GM23338 (cell line): ENCODE measurements at regions not wholly inside any gene's neighbourhood (a gene's known extent, or its start where the extent isn't known, plus 50 kb on each side); places are given as distances from the start of the nearest gene placed in this dataset.

Experiments used
- ATAC-seq: fragments of 200-7000 bp; cut with Tn5 transposase; 3 replicates; pipeline ENCODE4 v1.9.1; 2020
- DNase-seq: peaks from one replicate; pipeline ENCODE4 v3.0.0-alpha.2; 2015; ENCODE audit warnings: low spot score
- H2AFZ ChIP-seq: fragments of 200-600 bp; sonication (generic); 2 replicates; pipeline ENCODE4 v1.8.0; 2016; ENCODE audit warnings: antibody characterized with exemption, mild to moderate bottlenecking, moderate library complexity
- H3F3A ChIP-seq: fragments of 200-600 bp; sonication (generic); replicated peaks from 2 replicates; pipeline ENCODE4 v1.8.0; 2017; ENCODE audit warnings: antibody characterized with exemption, mixed run types, low read depth
- H3K27ac ChIP-seq: fragments of 200-600 bp; sonication (generic); 2 replicates; pipeline ENCODE4 v1.6.1; 2016; ENCODE audit warnings: low read depth
- H3K27me3 ChIP-seq: fragments of 200-600 bp; sonication (generic); 2 replicates; pipeline ENCODE4 v1.8.0; 2016; ENCODE audit warnings: mild to moderate bottlenecking, mixed run types, moderate library complexity; ENCODE audit not compliant: insufficient read depth
- H3K36me3 ChIP-seq: fragments of 200-600 bp; sonication (generic); 2 replicates; pipeline ENCODE4 v1.8.0; 2016; ENCODE audit warnings: mild to moderate bottlenecking; ENCODE audit not compliant: insufficient read depth
- H3K4me1 ChIP-seq: fragments of 200-600 bp; sonication (generic); 2 replicates; pipeline ENCODE4 v1.8.0; 2016; ENCODE audit warnings: mild to moderate bottlenecking, moderate library complexity; ENCODE audit not compliant: insufficient read depth
- H3K4me2 ChIP-seq: fragments of 200-600 bp; sonication (generic); 2 replicates; pipeline ENCODE4 v1.7.1; 2017; ENCODE audit warnings: mixed run types
- H3K4me3 ChIP-seq: fragments of 200-600 bp; sonication (generic); 2 replicates; pipeline ENCODE4 v1.6.1; 2016; ENCODE audit warnings: mixed run types
- H3K79me2 ChIP-seq: fragments of 200-600 bp; sonication (generic); replicated peaks from 2 replicates; pipeline ENCODE4 v1.8.0; 2017; ENCODE audit warnings: mild to moderate bottlenecking; ENCODE audit not compliant: insufficient read depth
- H3K9me2 ChIP-seq: fragments of 200-600 bp; sonication (generic); 2 replicates; pipeline ENCODE4 v1.8.0; 2017; ENCODE audit not compliant: insufficient read depth
- H4K20me1 ChIP-seq: fragments of 200-600 bp; sonication (generic); replicated peaks from 2 replicates; pipeline ENCODE4 v1.8.0; 2017; ENCODE audit warnings: mild to moderate bottlenecking; ENCODE audit not compliant: insufficient read depth
- H3K27ac Mint-ChIP-seq: 2 replicates; pipeline ENCODE4 v1.8.0; 2020; ENCODE audit warnings: inconsistent platforms, mild to moderate bottlenecking, moderate library complexity, mixed read lengths
- H3K27me3 Mint-ChIP-seq: 3 replicates; pipeline ENCODE4 v1.8.0; 2022; ENCODE audit warnings: low read depth, mild to moderate bottlenecking, moderate library complexity, mixed read lengths, inconsistent platforms; ENCODE audit not compliant: insufficient read depth, poor library complexity
- H3K36me3 Mint-ChIP-seq: 3 replicates; pipeline ENCODE4 v1.8.0; 2021; ENCODE audit warnings: low read depth, mild to moderate bottlenecking, inconsistent platforms, moderate library complexity, mixed read lengths
- H3K4me1 Mint-ChIP-seq: 3 replicates; pipeline ENCODE4 v1.8.0; 2020; ENCODE audit warnings: mild to moderate bottlenecking, inconsistent platforms, mixed read lengths
- H3K4me3 Mint-ChIP-seq: 3 replicates; pipeline ENCODE4 v1.8.0; 2021; ENCODE audit warnings: moderate library complexity, mild to moderate bottlenecking, inconsistent platforms, mixed read lengths
- H3K9me3 Mint-ChIP-seq: 3 replicates; pipeline ENCODE4 v1.8.0; 2020; ENCODE audit warnings: moderate library complexity, mild to moderate bottlenecking, inconsistent platforms, mixed read lengths
- CREB1 ChIP-seq: fragments of 250-450 bp; sonication (Bioruptor Pico); IDR thresholded peaks from 2 replicates; pipeline ENCODE4 v1.5.0; 2020; ENCODE audit warnings: low read depth, mild to moderate bottlenecking, moderate library complexity
- ETS1 ChIP-seq: IDR thresholded peaks from 2 replicates; pipeline ENCODE4 v1.6.1; 2016; ENCODE audit warnings: antibody characterized with exemption
- NANOG ChIP-seq: IDR thresholded peaks from 2 replicates; pipeline ENCODE4 v1.6.1; 2016; ENCODE audit warnings: antibody characterized with exemption, borderline replicate concordance
- POLR2AphosphoS5 ChIP-seq: IDR thresholded peaks from 2 replicates; pipeline ENCODE4 v1.6.1; 2016; ENCODE audit warnings: antibody characterized with exemption, low read depth
- REST ChIP-seq: IDR thresholded peaks from one replicate; pipeline ENCODE4 v1.6.1; 2018; ENCODE audit warnings: antibody characterized with exemption; ENCODE audit not compliant: unreplicated experiment
- STAT1 ChIP-seq: IDR thresholded peaks from one replicate; pipeline ENCODE4 v1.6.1; 2016; ENCODE audit warnings: antibody characterized with exemption; ENCODE audit not compliant: unreplicated experiment
- ZNF114 ChIP-seq: fragments of 250-450 bp; sonication (Bioruptor Pico); IDR thresholded peaks from 2 replicates; pipeline ENCODE4 v1.5.0; 2020; ENCODE audit warnings: mild to moderate bottlenecking, moderate library complexity
- ZNF331 ChIP-seq: fragments of 250-450 bp; sonication (Bioruptor Pico); IDR thresholded peaks from 2 replicates; pipeline ENCODE4 v1.5.0; 2020; ENCODE audit warnings: low read depth, mild to moderate bottlenecking, moderate library complexity
- TF ChIP-seq, protein P1 (sequence below), 2 experiments: fragments of 200-600 bp in 1 of 2; sonication (generic) in 1 of 2; conservative IDR thresholded peaks; 2 replicates each; pipeline versions ENCODE4 v1.5.1 to v1.6.1; 2016 to 2017; ENCODE audit warnings: antibody characterized with exemption in 2 of 2, low read depth in 2 of 2, mild to moderate bottlenecking in 2 of 2, moderate library complexity in 1 of 2
- TF ChIP-seq, protein P2 (sequence below): fragments of 250-450 bp; sonication (Bioruptor Pico); IDR thresholded peaks from 2 replicates; pipeline ENCODE4 v1.5.0; 2020; ENCODE audit warnings: mild to moderate bottlenecking, moderate library complexity

GRCh38 chr5:38650540-38650939 lies 94.1 kb upstream of the LIFR start (continued):
- TF ChIP-seq, protein P1, sequence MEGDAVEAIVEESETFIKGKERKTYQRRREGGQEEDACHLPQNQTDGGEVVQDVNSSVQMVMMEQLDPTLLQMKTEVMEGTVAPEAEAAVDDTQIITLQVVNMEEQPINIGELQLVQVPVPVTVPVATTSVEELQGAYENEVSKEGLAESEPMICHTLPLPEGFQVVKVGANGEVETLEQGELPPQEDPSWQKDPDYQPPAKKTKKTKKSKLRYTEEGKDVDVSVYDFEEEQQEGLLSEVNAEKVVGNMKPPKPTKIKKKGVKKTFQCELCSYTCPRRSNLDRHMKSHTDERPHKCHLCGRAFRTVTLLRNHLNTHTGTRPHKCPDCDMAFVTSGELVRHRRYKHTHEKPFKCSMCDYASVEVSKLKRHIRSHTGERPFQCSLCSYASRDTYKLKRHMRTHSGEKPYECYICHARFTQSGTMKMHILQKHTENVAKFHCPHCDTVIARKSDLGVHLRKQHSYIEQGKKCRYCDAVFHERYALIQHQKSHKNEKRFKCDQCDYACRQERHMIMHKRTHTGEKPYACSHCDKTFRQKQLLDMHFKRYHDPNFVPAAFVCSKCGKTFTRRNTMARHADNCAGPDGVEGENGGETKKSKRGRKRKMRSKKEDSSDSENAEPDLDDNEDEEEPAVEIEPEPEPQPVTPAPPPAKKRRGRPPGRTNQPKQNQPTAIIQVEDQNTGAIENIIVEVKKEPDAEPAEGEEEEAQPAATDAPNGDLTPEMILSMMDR (conservative IDR thresholded peaks at IDR 0.05; ENCODE audit: low read depth in 2 of 2): no peak
- no peak for TF ChIP-seq ZNF114 (CRISPR knock-in tag)
- TF ChIP-seq CREB1: no peak
- TF ChIP-seq REST: no peak
- TF ChIP-seq ETS1: no peak
- no peak for TF ChIP-seq ZNF331 (CRISPR knock-in tag)
- TF ChIP-seq STAT1: no peak
- TF ChIP-seq POLR2AphosphoS5: no peak

DNA sequence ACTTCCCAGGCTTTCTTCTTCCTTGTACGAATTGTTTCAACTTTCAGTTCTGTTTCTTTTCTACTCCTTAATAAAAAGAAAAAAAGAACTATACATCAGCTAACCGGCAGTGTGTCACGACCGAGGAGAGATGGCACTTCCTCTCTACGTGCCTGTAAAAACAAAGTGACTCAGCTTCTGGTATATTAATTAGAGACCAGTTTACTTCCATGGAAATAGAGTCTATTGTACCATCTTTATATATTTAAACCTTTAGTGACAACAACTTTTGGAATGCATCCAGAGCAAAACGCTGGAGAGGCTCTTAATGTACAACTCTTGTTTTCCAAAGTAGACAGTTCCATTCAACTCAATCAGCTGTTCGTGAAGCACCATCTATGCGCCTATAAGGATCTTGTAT lies 94.5 kb upstream of the LIFR start:
- Mint-ChIP-seq H3K36me3 (no peaks in the 10 kb centered on the region), H3K9me3 (no peaks in the 10 kb centered on the region), H3K4me1 (peaks cover 17% of the 10 kb centered on the region), H3K27ac (no peak overlapping the region), H3K4me3 (no peak overlapping the region), H3K27me3 (peaks cover 1% of the 10 kb centered on the region)
- Histone ChIP-seq H3K79me2 (no peaks in the 10 kb centered on the region), H3K36me3 (no peaks in the 10 kb centered on the region), H3K4me1 (no peaks in the 10 kb centered on the region), H3F3A (no peaks in the 10 kb centered on the region), H3K27me3 (no peaks in the 10 kb centered on the region), H4K20me1 (no peaks in the 10 kb centered on the region), H3K27ac (no peak overlapping the region), H3K4me2 (no peak overlapping the region), H3K9me2 (peaks cover 12% of the 10 kb centered on the region), H3K4me3 (no peak overlapping the region), H2AFZ (peak overlapping the region; percentile 78; the same call in 1 of the 2 replicates)
- DNase-seq (no peak), ATAC-seq (no peak)
- TF ChIP-seq, protein P1 (conservative IDR thresholded peaks at IDR 0.05; ENCODE audit: low read depth in 2 of 2): no peak
- no peak for TF ChIP-seq NANOG
- TF ChIP-seq, protein P2, sequence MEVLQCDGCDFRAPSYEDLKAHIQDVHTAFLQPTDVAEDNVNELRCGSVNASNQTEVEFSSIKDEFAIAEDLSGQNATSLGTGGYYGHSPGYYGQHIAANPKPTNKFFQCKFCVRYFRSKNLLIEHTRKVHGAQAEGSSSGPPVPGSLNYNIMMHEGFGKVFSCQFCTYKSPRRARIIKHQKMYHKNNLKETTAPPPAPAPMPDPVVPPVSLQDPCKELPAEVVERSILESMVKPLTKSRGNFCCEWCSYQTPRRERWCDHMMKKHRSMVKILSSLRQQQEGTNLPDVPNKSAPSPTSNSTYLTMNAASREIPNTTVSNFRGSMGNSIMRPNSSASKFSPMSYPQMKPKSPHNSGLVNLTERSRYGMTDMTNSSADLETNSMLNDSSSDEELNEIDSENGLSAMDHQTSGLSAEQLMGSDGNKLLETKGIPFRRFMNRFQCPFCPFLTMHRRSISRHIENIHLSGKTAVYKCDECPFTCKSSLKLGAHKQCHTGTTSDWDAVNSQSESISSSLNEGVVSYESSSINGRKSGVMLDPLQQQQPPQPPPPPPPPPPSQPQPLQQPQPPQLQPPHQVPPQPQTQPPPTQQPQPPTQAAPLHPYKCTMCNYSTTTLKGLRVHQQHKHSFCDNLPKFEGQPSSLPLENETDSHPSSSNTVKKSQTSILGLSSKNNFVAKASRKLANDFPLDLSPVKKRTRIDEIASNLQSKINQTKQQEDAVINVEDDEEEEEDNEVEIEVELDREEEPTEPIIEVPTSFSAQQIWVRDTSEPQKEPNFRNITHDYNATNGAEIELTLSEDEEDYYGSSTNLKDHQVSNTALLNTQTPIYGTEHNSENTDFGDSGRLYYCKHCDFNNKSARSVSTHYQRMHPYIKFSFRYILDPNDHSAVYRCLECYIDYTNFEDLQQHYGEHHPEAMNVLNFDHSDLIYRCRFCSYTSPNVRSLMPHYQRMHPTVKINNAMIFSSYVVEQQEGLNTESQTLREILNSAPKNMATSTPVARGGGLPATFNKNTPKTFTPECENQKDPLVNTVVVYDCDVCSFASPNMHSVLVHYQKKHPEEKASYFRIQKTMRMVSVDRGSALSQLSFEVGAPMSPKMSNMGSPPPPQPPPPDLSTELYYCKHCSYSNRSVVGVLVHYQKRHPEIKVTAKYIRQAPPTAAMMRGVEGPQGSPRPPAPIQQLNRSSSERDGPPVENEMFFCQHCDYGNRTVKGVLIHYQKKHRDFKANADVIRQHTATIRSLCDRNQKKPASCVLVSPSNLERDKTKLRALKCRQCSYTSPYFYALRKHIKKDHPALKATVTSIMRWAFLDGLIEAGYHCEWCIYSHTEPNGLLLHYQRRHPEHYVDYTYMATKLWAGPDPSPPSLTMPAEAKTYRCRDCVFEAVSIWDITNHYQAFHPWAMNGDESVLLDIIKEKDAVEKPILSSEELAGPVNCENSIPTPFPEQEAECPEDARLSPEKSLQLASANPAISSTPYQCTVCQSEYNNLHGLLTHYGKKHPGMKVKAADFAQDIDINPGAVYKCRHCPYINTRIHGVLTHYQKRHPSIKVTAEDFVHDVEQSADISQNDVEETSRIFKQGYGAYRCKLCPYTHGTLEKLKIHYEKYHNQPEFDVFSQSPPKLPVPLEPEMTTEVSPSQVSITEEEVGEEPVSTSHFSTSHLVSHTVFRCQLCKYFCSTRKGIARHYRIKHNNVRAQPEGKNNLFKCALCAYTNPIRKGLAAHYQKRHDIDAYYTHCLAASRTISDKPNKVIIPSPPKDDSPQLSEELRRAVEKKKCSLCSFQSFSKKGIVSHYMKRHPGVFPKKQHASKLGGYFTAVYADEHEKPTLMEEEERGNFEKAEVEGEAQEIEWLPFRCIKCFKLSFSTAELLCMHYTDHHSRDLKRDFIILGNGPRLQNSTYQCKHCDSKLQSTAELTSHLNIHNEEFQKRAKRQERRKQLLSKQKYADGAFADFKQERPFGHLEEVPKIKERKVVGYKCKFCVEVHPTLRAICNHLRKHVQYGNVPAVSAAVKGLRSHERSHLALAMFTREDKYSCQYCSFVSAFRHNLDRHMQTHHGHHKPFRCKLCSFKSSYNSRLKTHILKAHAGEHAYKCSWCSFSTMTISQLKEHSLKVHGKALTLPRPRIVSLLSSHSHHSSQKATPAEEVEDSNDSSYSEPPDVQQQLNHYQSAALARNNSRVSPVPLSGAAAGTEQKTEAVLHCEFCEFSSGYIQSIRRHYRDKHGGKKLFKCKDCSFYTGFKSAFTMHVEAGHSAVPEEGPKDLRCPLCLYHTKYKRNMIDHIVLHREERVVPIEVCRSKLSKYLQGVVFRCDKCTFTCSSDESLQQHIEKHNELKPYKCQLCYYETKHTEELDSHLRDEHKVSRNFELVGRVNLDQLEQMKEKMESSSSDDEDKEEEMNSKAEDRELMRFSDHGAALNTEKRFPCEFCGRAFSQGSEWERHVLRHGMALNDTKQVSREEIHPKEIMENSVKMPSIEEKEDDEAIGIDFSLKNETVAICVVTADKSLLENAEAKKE (CRISPR knock-in tag): no peak
- no peak for TF ChIP-seq POLR2AphosphoS5
